HG03442 (cell line): ENCODE measurements at regions not wholly inside any gene's neighbourhood (a gene's known extent, or its start where the extent isn't known, plus 50 kb on each side); places are given as distances from the start of the nearest gene placed in this dataset.
"Not testable (repeated sequence)": the region's sequence is repeated elsewhere in the genome, so short reads cannot be mapped to it uniquely, and the experiment has no call there.

ENCODE experiments used
- ATAC-seq: cut with Tn5 transposase; IDR thresholded peaks from one replicate; pipeline ENCODE4 v1.9.1; 2021; ENCODE audit warnings: mild to moderate bottlenecking, moderate library complexity; ENCODE audit not compliant: unreplicated experiment

DNA sequence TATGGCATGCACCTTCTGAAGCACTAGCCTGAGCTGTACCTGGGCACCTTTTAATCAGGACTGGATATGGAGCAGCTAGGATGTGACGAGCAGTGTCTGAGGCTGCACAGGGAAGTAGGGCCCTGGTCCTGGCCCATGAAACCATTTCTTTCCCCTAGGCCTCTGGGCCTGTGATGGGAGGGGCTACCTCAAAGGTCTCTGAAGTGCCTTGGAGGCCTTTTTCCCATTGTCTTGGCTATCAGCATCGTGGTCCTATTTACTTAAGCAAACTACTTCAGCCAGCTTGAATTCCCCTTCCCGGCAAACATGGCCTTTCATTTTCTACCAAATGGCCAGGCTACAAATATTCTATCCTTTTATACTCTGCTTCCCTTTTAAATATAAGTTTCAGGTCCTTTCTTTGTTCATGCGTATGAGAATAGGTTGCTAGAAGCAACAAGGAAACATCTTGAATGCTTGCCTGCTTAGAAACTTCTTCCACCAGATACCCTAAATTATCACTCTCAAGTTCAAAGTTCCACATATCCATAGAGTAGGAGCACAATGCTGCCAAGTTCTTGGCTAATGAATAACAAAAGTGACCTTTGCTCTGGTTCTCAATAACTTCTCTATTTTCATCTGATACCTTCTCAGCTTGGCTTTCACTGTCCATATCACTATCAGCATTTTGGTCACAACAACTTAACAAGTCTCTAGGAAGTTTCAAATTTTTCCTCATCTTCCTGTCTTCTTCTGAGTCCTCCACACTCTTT lies 673.1 kb downstream of the HTR1B start:
- ATAC-seq = no peak

DNA sequence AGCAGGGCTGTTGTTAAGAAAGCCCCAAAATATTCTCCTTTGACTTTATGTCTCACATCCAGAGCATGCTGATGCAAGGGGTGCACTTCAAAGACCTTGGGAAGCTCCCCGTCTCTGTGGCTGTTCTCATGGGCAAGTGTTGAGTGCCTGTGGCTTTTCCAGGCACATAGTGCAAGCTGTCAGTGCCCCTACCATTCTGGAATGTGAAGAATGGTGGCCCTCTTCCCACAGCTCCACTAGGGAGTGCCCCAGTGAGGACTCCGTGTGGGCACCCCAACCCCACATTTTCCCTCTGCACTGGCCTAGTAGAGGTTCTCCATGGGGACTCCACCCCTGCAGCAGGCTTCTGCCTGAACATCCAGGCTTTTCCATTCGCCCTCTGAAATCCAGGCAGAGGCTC lies 673.7 kb downstream of the HTR1B start:
- ATAC-seq = no peak

DNA sequence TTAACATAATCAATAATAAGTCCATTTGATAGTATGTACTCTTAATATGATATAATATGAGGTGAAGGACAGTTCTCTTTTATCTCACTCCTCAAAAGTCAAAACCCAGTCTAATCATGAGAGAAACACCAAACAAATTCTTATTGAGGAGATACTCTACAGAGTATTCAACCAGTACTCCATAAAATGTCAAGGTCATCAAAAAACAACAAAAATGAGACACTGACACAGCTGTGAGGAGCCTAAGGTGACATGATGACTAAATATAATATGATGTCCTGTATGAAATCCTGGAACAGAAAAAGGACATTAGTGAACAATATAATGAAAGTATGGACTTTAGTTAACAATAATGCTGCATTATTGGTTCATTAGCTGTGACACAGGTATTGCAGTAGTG lies 675.1 kb downstream of the HTR1B start:
- no peak for ATAC-seq

GRCh38 chr6:76779068-76779467 lies 684.2 kb downstream of the HTR1B start:
- no peak for ATAC-seq

DNA sequence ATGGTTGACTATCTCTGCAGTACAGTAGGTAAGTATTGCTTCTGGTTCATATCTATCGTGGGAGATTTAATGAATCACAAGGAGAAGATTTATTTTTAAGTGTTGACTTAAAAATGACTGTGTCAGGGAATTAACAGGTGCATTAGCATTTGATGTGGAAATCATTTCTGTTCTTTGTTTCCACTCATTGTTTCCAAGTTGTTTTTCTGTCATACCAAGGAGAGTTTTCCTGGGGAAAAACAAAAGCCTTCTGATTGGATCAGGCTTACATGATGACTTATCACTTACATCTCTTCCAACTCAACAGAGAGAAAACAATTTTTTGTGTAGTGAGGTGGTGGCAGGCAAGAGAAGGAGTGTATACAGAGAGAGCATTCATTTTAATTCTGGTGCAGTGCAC lies 686.4 kb downstream of the HTR1B start:
- ATAC-seq = no peak

DNA sequence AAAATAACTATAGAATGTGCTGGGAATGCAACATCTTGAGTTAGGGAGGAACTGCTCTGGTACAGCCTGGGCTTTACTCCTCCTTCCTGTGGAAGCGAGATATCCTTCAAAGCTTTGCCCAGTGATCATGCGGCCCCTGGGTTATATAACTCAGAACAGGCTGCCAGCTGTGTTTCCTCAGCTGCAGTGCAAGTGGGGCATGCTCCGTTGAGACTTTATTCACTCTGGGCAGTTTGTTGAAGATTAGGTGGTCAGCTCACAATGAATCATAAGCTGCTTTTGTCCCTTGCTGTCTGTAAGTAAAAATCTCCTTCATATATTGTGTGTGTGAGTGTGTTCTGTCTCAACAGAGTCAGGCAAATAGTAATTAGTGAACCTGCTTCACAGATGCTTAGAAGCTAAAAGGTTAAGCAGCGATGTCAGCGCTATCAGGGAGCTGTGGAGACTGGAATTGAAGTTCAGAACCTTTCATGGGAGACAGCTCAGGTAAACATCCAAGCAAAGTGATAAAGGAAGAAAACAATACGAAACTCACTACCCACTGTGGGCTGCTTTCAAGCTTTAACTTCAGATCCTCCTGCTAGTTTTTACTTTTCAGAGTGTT lies 688.4 kb downstream of the HTR1B start:
- ATAC-seq = no peak

- ATAC-seq = no peak
Observed at GRCh38 chr6:76772951-76773350, 690.3 kb downstream of the HTR1B start.

GRCh38 chr6:76771059-76771634 lies 692.1 kb downstream of the HTR1B start:
- ATAC-seq = no peak

DNA sequence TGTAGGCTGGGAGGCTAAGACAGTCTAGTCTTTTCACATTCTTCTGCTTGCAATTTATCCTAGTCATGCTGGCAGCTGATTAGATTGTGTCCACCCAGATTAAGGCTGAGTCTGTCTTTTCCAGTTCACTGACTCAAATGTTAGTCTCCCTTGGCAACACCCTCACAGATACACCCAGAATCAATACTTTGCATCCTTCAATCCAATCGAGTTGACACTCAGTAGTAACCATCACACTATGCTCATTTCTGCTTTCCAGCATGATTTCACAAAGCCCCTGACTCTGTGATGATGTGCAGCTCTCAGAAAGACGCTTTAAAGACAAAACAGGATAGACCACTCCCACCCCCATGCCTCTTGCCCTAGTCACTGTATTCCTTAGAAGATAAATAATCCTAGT lies 693.0 kb downstream of the HTR1B start:
- ATAC-seq = no peak

GRCh38 chr6:76768556-76768955 lies 694.7 kb downstream of the HTR1B start:
- no peak for ATAC-seq

- no peak for ATAC-seq
Observed at GRCh38 chr6:76764057-76764456, 691.6 kb upstream of the IMPG1 start.

GRCh38 chr6:76752841-76753240 lies 680.4 kb upstream of the IMPG1 start:
- ATAC-seq = no peak

DNA sequence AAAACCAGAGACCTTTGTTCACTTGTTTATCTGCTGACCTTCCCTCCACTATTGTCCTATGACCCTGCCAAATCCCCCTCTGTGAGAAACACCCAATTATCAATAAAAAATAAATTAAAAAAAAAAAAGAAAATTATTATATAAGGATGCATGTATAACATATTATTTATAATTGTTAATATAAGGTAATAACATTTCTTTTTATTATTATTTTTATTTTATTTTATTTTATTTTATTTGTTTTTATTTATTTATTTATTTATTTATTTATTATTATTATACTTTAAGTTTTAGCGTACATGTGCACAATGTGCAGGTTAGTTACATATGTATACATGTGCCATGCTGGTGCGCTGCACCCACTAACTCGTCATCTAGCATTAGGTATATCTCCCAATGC lies 672.9 kb upstream of the IMPG1 start:
- not testable (repeated sequence) for ATAC-seq

DNA sequence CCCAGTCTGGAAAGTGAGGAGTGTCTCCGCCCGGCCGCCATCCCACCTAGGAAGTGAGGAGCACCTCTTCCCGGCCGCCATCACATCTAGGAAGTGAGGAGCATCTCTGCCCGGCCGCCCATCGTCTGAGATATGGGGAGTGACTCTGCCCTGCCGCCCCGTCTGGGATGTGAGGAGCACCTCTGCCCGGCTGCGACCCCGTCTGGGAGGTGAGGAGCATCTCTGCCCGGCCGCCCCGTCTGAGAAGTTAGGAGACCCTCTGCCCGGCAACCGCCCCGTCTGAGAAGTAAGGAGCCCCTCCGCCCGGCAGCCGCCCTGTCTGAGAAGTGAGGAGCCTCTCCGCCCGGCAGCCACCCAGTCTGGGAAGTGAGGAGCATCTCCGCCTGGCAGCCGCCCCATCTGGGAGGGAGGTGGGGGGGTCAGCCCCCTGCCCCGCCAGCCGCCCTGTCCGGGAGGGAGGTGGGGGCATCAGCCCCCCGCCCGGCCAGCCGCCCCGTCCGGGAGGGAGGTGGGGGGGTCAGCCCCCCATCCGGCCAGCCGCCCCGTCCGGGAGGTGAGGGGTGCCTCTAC lies 671.8 kb upstream of the IMPG1 start:
- not testable (repeated sequence) for ATAC-seq

DNA sequence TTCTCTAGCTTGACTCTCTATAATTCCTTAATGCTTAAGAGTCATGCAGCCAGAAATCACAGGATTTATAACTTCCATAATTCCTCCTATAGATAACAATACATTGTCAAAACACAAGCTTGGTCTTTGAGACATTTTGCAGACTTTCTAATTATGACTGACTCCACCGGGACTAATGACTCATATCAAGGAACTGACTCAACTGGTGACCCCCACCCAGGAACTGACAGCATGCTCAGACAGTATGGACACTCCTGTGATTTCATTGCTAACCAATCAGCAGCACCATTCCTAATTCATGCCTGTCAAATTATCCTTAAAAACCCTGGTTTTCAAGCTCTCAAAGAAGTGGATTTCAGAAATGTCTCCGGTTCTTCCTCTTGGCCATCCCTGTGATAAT lies 670.5 kb upstream of the IMPG1 start:
- ATAC-seq = no peak

DNA sequence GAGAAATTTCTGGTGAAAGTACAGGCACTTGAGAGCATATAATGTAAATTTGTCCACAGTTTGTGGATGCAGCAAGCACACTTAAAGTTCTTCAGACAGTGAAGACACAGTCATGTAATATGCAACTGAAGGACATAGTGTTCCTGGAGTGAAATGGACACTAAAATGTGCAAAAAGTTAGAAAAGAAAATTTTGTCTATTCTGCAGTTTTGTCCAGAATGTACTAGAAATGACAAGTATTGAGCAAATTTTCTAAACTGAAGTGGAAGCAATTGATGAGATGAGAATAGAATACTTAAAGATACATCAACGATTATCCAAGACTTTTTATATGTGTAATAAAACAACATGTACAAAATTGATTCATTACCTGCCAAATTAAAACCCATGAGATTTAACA lies 647.0 kb upstream of the IMPG1 start:
- ATAC-seq = no peak

GRCh38 chr6:76708641-76709331 lies 636.3 kb upstream of the IMPG1 start:
- ATAC-seq = no peak

- ATAC-seq = no peak
Observed at GRCh38 chr6:76707630-76708029, 635.2 kb upstream of the IMPG1 start.

DNA sequence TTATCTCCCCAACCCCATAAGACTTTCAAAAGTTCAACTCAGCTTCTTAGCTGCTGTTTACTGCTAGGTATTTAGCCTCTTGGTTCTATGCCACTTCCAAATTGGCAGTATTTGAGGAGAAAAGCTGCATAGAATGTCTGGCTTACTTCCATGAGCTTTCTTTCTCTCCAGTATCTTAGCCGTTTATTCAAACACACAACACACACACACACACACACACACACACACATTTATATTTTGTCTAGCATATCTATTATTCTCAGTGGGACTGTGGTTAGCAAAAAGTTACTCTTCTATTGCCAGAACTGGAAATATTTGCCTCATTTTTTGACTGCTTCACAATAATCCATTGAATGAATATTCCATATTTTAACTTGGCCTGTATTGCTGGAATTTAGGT lies 634.2 kb upstream of the IMPG1 start:
- ATAC-seq = no peak

GRCh38 chr6:76706086-76706485 lies 633.6 kb upstream of the IMPG1 start:
- ATAC-seq = no peak

GRCh38 chr6:76703786-76704185 lies 631.3 kb upstream of the IMPG1 start:
- ATAC-seq = no peak

DNA sequence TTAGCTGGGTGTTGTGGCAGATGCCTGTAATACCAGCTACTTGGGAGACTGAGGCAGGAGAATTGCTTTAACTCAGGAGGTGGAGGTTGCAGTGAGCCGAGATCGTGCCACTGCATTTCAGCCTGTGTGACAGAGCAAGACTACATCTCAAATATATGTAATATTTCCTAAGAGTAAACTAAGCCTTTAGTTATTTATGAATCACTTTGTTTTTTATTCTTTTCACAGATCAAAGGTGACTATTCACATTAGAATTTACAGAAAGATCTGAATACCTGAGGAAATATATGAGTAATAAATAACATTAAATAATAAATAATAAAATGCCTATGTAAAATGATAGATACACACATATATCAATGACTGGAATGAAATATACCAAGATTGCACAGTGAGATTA lies 630.8 kb upstream of the IMPG1 start:
- ATAC-seq = no peak
